Stimulated activated effector memory CD8-positive, alpha-beta T cell treated with anti-CD3 and anti-CD28 coated beads, Interleukin-12 subunit alpha, Interleukin-12 subunit beta, amount 100 ng/mL, for 72 hours (primary cell): ENCODE measurements at regions not wholly inside any gene's neighbourhood (a gene's known extent, or its start where the extent isn't known, plus 50 kb on each side); places are given as distances from the start of the nearest gene placed in this dataset.
"Not testable (repeated sequence)": the region's sequence is repeated elsewhere in the genome, so short reads cannot be mapped to it uniquely, and the experiment has no call there.

Source experiments
- ATAC-seq: fragments of 150-1000 bp; cut with Tn5 transposase; 2 replicates; pipeline ENCODE4 v1.10.0; 2021
- DNase-seq, 2 donors: peaks; one replicate each; pipeline ENCODE4 v3.0.0; 2021 to 2022; ENCODE audit warnings: low spot score in 2 of 2
- H3K27ac Mint-ChIP-seq: one replicate; pipeline ENCODE4 v1.8.0; 2022; ENCODE audit warnings: mild to moderate bottlenecking, mixed read lengths
- H3K36me3 Mint-ChIP-seq: one replicate; pipeline ENCODE4 v1.8.0; 2022; ENCODE audit warnings: mild to moderate bottlenecking, mixed read lengths
- H3K4me1 Mint-ChIP-seq: one replicate; pipeline ENCODE4 v1.8.0; 2022; ENCODE audit warnings: mixed read lengths
- H3K4me3 Mint-ChIP-seq: one replicate; pipeline ENCODE4 v1.8.0; 2022; ENCODE audit warnings: mild to moderate bottlenecking, mixed read lengths
- H3K9me3 Mint-ChIP-seq: one replicate; pipeline ENCODE4 v1.8.0; 2022; ENCODE audit warnings: mixed read lengths

DNA sequence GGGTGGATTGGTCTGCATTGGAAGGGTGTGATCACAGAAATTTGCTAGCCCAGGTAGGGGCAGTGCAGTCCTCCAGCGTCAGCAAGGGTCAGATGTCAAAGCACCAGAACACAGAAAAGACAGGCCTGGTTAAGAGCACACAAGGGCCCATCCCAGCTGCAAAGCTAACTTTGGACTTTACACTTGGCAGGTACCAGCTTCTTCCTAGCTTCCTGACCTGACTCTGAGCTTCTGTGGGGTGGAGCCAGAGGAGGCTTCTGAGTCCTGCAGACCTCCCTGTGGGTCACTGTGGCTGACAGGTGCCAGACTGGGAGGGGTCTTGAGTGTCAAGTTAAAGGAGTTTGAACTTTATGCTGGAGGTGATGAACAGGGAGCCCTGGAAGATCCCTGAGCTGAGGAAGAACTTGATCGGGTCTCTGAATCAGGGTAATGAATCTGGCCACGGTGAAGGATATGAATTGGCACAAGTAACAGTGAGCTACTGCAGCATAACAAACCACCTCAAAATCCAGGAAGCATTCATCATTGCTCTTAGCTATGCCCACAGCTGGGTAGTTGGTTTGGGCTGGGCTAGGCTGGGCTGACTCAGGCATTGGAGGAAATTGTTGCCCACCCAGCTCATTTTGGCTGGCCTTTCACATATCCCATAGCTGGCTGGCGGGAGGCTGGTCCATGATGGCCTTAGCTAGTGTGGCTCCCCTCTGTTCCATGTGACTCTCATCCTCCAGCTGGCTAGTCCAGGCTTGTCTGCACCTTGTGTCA lies 63.4 kb downstream of the BARX1 start:
- Mint-ChIP-seq H3K27ac (no peak overlapping the region), H3K9me3 (peaks cover 2% of the 10 kb centered on the region), H3K4me3 (no peak overlapping the region), H3K4me1 (no peaks in the 10 kb centered on the region), H3K36me3 (no peaks in the 10 kb centered on the region)
- DNase-seq (no peak), ATAC-seq (no peak)

DNA sequence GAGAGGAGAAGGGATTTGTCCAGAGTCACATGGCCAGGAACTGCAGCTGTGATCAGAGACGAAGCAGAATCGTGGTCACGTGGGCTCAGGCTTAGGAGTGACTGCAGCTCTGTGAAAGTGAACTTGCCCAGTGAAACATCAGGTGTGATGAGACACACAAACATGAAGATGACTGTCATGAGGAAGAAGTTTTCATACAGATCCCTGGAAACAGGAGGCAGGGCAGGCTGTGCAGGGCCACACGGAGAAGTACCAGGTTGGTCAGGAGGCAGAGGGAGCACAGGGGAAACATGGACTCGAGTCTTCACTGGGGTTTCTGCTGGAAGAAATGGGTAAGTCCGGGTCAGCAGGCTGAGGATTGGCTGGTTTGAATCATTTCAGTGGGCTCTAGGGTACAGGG lies 64.1 kb downstream of the BARX1 start:
- DNase-seq (peak in 1 of 2 donors; percentile 25), ATAC-seq (no peak)
- H3K4me1 Mint-ChIP-seq, result no peaks in the 10 kb centered on the region
- H3K9me3 Mint-ChIP-seq, result peaks cover 2% of the 10 kb centered on the region
- H3K4me3 Mint-ChIP-seq, result no peak overlapping the region
- no peak overlapping the region for H3K27ac Mint-ChIP-seq
- no peaks in the 10 kb centered on the region for H3K36me3 Mint-ChIP-seq

DNA sequence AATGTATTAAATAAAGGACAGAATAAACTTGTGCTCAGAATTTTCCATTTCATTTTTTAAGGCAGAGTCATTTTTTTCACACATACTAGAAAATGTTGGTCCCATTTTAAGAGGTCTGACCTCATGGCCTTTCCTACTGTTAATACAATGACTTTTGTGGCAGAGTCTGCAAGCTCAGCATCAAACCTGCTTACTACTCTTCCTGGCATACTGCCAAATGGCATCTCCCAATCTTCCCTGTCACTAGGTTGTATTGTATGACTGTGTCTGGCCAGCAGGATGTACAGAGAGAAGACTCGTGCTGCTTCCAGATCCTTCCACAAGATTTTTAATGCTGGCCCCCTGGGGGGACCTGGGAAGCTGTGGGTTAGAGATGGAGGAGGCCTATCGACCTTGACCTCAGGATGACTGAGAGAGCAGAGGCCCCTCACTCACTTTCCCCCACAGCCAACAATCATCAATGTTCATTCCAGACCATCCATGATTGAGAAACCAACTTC lies 64.7 kb downstream of the BARX1 start:
- no peak overlapping the region for H3K27ac Mint-ChIP-seq

DNA sequence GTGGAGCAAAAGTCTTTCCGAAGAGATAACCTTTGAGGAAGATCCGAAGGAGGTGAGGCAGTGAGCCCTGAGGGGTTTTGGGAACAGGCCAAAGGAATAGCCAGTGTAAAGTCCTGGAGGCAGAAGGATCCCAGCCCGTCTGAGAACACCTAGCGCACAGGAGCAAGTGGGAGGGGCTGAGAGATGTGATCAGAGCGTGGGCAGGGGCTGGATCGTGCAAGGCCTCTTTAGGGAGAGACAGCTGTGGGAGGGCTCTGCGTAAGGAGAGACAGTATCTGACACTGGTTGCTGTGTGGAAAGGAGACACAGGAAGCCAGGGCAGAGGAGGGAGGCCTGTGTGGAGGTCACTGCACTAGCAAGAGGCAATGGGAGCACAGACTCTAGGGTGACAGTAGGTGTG lies 68.2 kb downstream of the BARX1 start:
- Mint-ChIP-seq H3K4me1 (no peaks in the 10 kb centered on the region), H3K36me3 (no peaks in the 10 kb centered on the region), H3K9me3 (no peaks in the 10 kb centered on the region), H3K27ac (no peak overlapping the region), H3K4me3 (no peak overlapping the region)
- ATAC-seq (no peak), DNase-seq (no peak)

More for the DNA sequence above, 64.7 kb downstream of the BARX1 start:
- ATAC-seq (no peak), DNase-seq (peak in 1 of 2 donors; percentile 30)
- H3K4me3 Mint-ChIP-seq, result no peak overlapping the region
- H3K4me1 Mint-ChIP-seq, result no peaks in the 10 kb centered on the region
- H3K36me3 Mint-ChIP-seq, result no peaks in the 10 kb centered on the region
- H3K9me3 Mint-ChIP-seq, result peaks cover 2% of the 10 kb centered on the region

DNA sequence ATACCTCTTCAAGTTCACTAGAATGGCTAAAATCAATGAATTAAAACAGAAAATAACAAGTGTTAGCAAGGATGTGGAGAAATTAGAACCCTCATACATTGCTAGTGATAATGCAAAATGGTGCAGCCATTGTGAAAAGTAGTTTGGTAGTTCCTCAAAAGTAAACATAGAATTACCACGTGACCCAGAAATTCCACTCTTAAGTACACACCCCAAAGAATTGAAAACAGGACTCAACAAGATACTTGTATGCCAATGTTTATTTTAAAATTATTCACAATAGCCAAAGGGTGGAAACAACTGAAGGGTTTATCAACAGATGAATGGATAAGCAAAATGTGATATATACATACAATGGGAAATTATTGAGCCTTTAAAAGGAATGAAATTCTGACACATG lies 70.3 kb downstream of the BARX1 start:
- H3K4me1 Mint-ChIP-seq, result no peaks in the 10 kb centered on the region
- ATAC-seq (no peak), DNase-seq (no peak)
- H3K36me3 Mint-ChIP-seq, result no peaks in the 10 kb centered on the region
- no peak overlapping the region for H3K4me3 Mint-ChIP-seq
- H3K9me3 Mint-ChIP-seq, result no peaks in the 10 kb centered on the region
- no peak overlapping the region for H3K27ac Mint-ChIP-seq

DNA sequence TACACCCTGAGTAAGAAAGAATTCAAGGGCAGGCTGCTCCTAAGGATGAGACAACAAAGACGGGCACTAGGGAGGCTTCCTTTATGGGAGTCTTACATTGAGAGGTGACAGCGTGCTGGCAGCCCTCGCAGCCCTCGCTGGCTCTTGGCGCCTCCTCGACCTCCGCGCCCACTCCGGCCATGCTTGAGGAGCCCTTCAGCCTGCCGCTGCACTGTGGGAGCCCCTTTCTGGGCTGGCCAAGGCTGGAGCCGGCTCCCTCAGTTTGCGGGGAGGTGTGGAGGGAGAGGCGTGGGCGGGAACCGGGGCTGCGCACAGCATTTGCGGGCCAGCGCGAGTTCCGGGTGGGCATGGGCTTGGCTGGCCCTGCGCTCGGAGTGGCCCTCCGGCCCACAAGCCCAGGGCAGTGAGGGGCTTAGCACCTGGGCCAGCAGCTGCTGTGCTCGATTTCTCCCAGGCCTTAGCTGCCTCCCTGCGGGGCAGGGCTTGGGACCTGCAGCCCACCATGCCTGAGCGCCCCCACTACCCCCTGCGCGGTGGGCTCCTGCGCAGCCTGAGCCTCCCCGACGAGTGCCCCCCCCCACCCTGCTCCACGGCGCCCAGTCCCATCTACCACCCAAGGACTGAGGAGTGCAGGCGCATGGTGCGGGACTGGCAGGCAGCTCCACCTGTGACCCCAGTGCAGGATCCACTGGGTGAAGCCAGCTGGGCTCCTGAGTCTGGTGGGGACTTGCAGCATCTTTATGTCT lies 75.3 kb downstream of the BARX1 start:
- peak in 1 of 2 donors; percentile 41 for DNase-seq
- not testable (repeated sequence) for H3K36me3 Mint-ChIP-seq, H3K27ac Mint-ChIP-seq, H3K4me3 Mint-ChIP-seq, H3K4me1 Mint-ChIP-seq, H3K9me3 Mint-ChIP-seq, ATAC-seq

DNA sequence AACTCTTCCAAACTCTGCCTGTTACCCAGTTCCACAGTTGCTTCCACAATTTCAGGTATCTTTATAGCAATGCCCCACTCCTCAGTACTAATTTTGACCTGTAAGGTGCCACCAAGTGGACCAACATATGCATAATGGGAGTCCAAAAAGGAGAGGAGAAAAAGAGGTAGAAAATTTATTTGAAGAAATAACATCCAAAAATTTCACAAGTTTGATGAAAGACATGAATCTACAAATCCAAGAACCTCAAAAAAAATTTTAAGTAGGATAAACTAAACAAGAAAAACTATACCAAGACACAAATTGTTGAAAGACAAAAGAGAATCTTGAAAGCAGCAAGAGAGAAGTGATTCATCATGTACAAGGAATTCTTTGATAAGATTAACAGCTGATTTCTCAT lies 79.8 kb downstream of the BARX1 start:
- Mint-ChIP-seq H3K36me3 (no peaks in the 10 kb centered on the region), H3K4me3 (no peak overlapping the region), H3K9me3 (peaks cover 18% of the 10 kb centered on the region), H3K4me1 (no peaks in the 10 kb centered on the region), H3K27ac (no peak overlapping the region)
- no peak for ATAC-seq
- no peak for DNase-seq

DNA sequence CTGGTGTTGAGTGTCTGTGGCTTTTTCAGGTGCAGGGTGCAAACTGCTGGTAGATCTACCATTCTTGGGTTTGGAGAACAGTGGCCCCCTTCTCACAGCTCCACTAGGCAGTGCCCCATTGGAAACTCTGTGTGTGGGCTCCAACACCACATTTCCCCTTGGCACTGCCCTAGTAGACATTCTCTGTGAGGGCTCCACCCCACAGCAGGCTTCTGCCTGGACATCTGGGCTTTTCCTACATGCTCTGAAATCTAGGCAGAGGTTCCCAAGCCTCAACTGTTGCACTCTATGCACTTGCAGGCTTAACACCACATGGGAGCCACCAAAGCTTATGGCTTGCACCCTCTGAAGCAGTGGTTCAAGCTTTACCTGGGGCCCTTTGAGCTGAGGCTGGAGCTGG lies 80.9 kb downstream of the BARX1 start:
- Mint-ChIP-seq H3K4me1 (no peaks in the 10 kb centered on the region), H3K9me3 (peaks cover 18% of the 10 kb centered on the region)

DNA sequence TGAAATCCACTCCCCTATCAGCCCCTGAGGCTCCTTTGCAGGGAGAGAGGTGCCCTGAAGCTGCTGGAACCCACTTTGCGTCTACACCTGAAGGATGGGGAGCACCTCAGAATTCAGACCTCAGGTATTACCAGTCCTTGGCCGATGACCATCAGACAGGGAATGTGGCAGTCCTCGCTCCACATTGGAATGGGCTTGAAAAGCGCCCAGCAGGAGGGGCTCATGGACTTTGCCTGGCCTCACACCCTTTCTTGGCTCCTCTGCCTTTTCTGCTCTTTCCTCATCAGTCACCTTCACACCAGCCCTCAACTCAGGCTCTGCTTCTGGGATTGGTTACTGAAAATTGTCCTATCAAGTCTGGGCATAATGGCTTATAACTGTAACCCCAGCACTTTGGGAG lies 83.9 kb downstream of the BARX1 start:
- no peak for ATAC-seq
- no peak overlapping the region for H3K27ac Mint-ChIP-seq
- peaks cover 18% of the 10 kb centered on the region for H3K9me3 Mint-ChIP-seq
- DNase-seq, result no peak
- no peaks in the 10 kb centered on the region for H3K4me1 Mint-ChIP-seq
- H3K36me3 Mint-ChIP-seq, result no peaks in the 10 kb centered on the region
- no peak overlapping the region for H3K4me3 Mint-ChIP-seq

More for the DNA sequence above, 80.9 kb downstream of the BARX1 start:
- no peaks in the 10 kb centered on the region for H3K36me3 Mint-ChIP-seq
- no peak overlapping the region for H3K4me3 Mint-ChIP-seq
- H3K27ac Mint-ChIP-seq, result no peak overlapping the region
- no peak for DNase-seq
- ATAC-seq, result no peak

DNA sequence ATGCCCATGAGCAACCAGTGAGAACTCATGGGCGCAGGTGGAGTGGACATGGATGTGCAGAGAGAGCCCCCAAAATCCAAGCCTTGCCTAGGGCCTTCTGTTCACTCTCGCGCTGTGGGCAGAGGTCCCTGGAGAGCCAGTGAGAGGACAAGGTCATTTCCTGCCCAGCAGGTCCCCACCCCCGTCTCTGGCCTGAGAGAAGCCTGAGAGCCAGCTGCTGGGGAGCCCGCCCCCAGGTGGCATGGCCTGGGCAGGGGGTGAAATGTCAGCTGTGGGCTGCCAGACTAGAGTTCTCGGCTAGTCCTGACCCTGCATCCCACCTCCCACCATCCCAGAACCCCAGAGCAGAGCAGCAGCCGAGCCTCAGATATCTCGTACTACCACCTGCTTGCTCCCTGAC lies 85.3 kb downstream of the BARX1 start:
- Mint-ChIP-seq H3K9me3 (peaks cover 11% of the 10 kb centered on the region), H3K4me1 (no peaks in the 10 kb centered on the region), H3K27ac (no peak overlapping the region), H3K36me3 (no peaks in the 10 kb centered on the region), H3K4me3 (no peak overlapping the region)
- DNase-seq (no peak), ATAC-seq (no peak)

DNA sequence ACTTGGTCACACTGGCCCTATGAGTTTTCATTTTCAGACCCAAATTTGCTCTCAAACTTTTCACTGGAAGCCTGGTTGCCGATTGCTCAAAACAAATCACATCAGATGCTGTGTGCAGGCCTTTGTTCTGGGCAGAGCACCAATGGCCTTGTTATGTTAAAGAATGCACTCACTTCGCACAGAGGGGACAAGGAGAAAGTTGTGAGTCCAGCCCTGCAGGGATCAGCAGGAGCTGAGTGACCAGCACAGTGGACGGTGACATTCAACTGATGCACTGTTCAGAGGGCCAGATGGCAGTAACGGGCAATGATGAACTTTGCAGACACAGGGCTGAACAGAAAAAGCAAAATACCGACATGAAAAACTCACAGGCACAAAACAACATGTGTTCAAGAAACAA lies 86.1 kb downstream of the BARX1 start:
- H3K9me3 Mint-ChIP-seq, result peaks cover 9% of the 10 kb centered on the region
- no peak for DNase-seq

DNA sequence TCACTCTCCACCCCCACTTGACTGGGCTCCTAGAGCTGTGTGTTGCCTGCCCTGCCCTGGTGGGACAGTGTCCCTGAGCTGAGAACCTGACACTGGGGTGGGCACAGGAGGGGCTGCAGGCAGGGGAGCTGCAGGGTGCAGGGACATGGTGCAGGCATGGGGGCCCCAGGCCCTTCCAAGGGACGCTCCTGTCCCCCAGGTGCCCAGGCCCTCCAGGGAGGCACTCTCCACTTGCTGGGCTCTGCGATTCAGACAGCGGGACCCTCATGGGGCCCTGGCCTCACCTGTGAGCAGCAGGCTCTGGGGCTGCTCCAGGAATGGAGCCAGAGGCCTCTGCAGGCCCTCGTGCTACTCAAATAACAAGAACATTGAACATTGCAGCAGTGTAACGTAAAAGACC lies 89.4 kb downstream of the BARX1 start:
- DNase-seq (no peak), ATAC-seq (peak; percentile 9)
- H3K9me3 Mint-ChIP-seq, result no peaks in the 10 kb centered on the region
- no peak overlapping the region for H3K4me3 Mint-ChIP-seq
- H3K36me3 Mint-ChIP-seq, result no peaks in the 10 kb centered on the region
- no peak overlapping the region for H3K27ac Mint-ChIP-seq
- H3K4me1 Mint-ChIP-seq, result peaks cover 6% of the 10 kb centered on the region

More for the DNA sequence above, 86.1 kb downstream of the BARX1 start:
- ATAC-seq, result no peak
- Mint-ChIP-seq H3K27ac (no peak overlapping the region), H3K4me3 (no peak overlapping the region), H3K36me3 (no peaks in the 10 kb centered on the region), H3K4me1 (peaks cover 5% of the 10 kb centered on the region)

DNA sequence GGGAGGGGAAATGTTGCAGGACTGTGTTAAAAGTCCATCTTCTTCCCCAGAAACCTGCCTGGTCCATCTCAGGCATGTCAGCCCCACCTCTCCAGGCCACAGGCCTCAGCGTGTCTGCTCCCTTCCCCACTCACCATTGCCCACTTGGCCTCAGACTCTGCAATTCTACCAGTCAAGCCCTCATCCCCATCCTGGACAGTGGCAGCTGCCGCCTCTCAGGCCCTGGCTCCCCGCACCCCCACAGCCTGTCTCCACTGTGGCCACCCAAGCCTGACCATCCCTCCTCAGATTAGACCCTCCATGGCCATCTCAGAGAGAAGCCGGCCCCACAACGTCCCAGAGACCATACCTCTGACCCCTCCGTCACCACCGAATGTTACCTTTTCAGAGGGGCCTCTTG lies 89.9 kb downstream of the BARX1 start:
- Mint-ChIP-seq H3K27ac (no peak overlapping the region), H3K4me1 (peaks cover 6% of the 10 kb centered on the region), H3K9me3 (no peaks in the 10 kb centered on the region), H3K4me3 (no peak overlapping the region), H3K36me3 (no peaks in the 10 kb centered on the region)
- DNase-seq (no peak), ATAC-seq (peak; percentile 15)

DNA sequence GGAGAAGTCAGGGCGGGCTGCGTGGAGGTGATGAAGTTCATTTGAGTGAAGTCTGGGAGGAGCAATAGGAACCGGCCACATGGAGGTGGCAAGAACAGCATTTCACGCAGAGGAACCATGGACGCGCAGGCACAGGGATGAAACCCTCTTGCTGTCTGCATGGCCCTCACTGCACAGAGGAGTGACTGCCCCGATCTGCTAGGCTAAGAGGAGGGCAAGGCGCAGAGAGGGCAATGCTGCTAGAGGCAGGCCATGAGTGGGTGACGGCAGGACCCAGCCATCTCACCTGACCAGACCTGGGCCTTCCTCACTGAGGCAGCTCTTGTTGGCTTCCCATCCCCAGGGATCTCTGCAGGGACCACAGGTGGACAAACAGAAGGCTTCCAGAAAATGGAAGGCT lies 90.3 kb downstream of the BARX1 start:
- ATAC-seq, result peak; percentile 29
- H3K9me3 Mint-ChIP-seq, result no peaks in the 10 kb centered on the region
- H3K36me3 Mint-ChIP-seq, result no peaks in the 10 kb centered on the region
- no peak overlapping the region for H3K27ac Mint-ChIP-seq
- H3K4me1 Mint-ChIP-seq, result peaks cover 6% of the 10 kb centered on the region
- no peak overlapping the region for H3K4me3 Mint-ChIP-seq
- no peak for DNase-seq

DNA sequence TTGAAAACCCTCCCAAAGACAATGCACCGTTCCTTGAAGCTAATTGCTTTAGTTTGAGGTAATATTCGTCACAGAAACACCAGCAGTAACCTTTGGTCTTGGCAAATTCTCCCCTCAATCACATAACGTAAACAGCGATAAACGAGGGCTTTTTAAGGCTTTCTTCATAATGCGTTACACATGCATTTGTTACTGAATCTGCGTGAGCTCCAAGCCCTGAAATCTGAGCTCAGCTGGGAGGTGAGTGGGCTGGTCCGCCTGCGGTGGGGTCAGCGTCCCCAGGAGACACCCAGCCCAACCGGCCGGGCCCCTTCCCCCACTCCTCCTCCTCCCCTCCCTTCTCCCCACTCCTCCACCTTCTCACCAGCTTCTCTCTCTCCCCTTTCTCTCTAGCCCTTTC lies 91.1 kb downstream of the BARX1 start:
- DNase-seq (no peak), ATAC-seq (no peak)
- H3K27ac Mint-ChIP-seq, result no peak overlapping the region
- H3K9me3 Mint-ChIP-seq, result no peaks in the 10 kb centered on the region
- peaks cover 6% of the 10 kb centered on the region for H3K4me1 Mint-ChIP-seq
- no peak overlapping the region for H3K4me3 Mint-ChIP-seq
- no peaks in the 10 kb centered on the region for H3K36me3 Mint-ChIP-seq
